H1 (cell line): ENCODE measurements at regions not wholly inside any gene's neighbourhood (a gene's known extent, or its start where the extent isn't known, plus 50 kb on each side); places are given as distances from the start of the nearest gene placed in this dataset.

Experiments used
- ATF2 ChIP-seq: IDR thresholded peaks from 2 replicates; pipeline ENCODE4 v1.6.1; 2012; ENCODE audit warnings: low read length, inconsistent platforms
- PHF8 ChIP-seq: fragments of 200-600 bp; sonication (generic); conservative IDR thresholded peaks from 2 replicates; pipeline ENCODE4 v1.7.1; 2012; ENCODE audit warnings: low read depth, mild to moderate bottlenecking, inconsistent platforms, low read length, moderate library complexity

DNA sequence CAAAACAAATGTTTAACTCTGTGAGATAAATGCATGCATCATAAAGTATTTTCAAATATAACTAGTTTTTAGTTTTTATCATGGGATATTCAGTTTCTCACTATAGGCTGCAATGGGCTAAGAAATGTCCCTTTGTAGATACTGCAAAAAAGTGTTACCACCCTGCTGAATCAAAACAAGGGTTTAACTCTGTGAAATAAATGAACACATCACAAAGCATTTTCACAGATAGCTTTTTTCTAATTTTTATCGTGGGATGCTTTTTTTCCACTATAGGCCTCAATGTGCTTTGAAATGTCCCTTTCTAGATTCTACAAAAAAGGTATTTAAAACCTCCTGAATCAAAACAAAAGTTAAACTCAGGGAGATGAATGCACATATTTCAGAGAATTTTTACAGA, 541.1 kb downstream of the KCNJ18 start (continued):
- no peak for TF ChIP-seq ATF2
- TF ChIP-seq PHF8 = no peak
- TF ChIP-seq, all 59 proteins: peak for 0
